H1 (cell line): ENCODE measurements at regions not wholly inside any gene's neighbourhood (a gene's known extent, or its start where the extent isn't known, plus 50 kb on each side); places are given as distances from the start of the nearest gene placed in this dataset.

Experiments
- CTCF ChIA-PET: fragments of 300-600 bp; sonication (Branson Sonifier 250); formaldehyde crosslinking; loops from one replicate; lab custom pipeline; 2021; ENCODE audit not compliant: partially characterized antibody; lab: Charles Lee
- POLR2A ChIA-PET: fragments of 300-600 bp; sonication (Branson Sonifier 250); formaldehyde crosslinking; loops from one replicate; lab custom pipeline; 2021; ENCODE audit warnings: inconsistent platforms; ENCODE audit not compliant: partially characterized antibody; lab: Charles Lee
- DNase-seq, 2 experiments: peaks; one replicate each; pipeline versions ENCODE4 v3.0.0 to v3.0.0-alpha.2; 2010 to 2022; ENCODE audit warnings: low spot score in 2 of 2, low read depth in 1 of 2, mixed read lengths in 1 of 2
- FAIRE-seq: peaks from 2 replicates; lab custom pipeline; 2011; peaks lifted over from hg19 to GRCh38; lab: Jason Lieb, UNC
- H2AFZ ChIP-seq: 2 replicates; pipeline ENCODE4 v1.8.1; 2012; ENCODE audit warnings: low read length, inconsistent platforms
- H2AK5ac ChIP-seq: 2 replicates; pipeline ENCODE4 v1.6.1; 2013; ENCODE audit warnings: low read depth, low read length
- H2BK120ac ChIP-seq: replicated peaks from 2 replicates; pipeline ENCODE3; 2013; ENCODE audit warnings: low read depth, low read length, inconsistent platforms
- H2BK12ac ChIP-seq: 2 replicates; pipeline ENCODE4 v1.6.1; 2013; ENCODE audit warnings: low read depth, low read length
- H2BK15ac ChIP-seq: 2 replicates; pipeline ENCODE4 v1.6.1; 2013; ENCODE audit warnings: low read length
- H2BK20ac ChIP-seq: 2 replicates; pipeline ENCODE4 v1.6.1; 2013; ENCODE audit warnings: low read length
- H2BK5ac ChIP-seq: 2 replicates; pipeline ENCODE4 v1.6.1; 2013; ENCODE audit warnings: low read depth, low read length
- H3K14ac ChIP-seq: 2 replicates; pipeline ENCODE4 v1.6.1; 2013; ENCODE audit warnings: inconsistent platforms; ENCODE audit not compliant: insufficient read length
- H3K18ac ChIP-seq: 2 replicates; pipeline ENCODE4 v1.6.1; 2013; ENCODE audit warnings: low read length; ENCODE audit errors: extremely low read depth
- H3K23ac ChIP-seq: 2 replicates; pipeline ENCODE4 v1.6.1; 2013; ENCODE audit warnings: inconsistent platforms; ENCODE audit not compliant: insufficient read length
- H3K23me2 ChIP-seq: 2 replicates; pipeline ENCODE4 v1.6.1; 2013; ENCODE audit warnings: low read depth, low read length
- H3K27ac ChIP-seq: 2 replicates; pipeline ENCODE4 v1.6.1; 2011; ENCODE audit warnings: low read depth, low read length, inconsistent platforms
- H3K27me3 ChIP-seq, 4 experiments: replicated peaks in 1 of 4; 1 replicate in 1 of 4; 2 replicates in 3 of 4; pipeline versions ENCODE4 v1.6.1 to v1.8.1; 2011 to 2013; ENCODE audit warnings: low read length in 3 of 4, mild to moderate bottlenecking in 3 of 4, inconsistent platforms in 2 of 4, mixed read lengths in 2 of 4, moderate library complexity in 1 of 4; ENCODE audit not compliant: control insufficient read depth in 3 of 4, insufficient read depth in 3 of 4; ENCODE audit errors: extremely low read depth in 1 of 4
- H3K36me3 ChIP-seq, 4 experiments: 2 replicates each; pipeline versions ENCODE4 v1.6.1 to v1.8.1; 2011 to 2013; ENCODE audit warnings: mild to moderate bottlenecking in 4 of 4, low read length in 3 of 4, moderate library complexity in 2 of 4, control low read depth in 1 of 4, inconsistent platforms in 1 of 4; ENCODE audit not compliant: insufficient read depth in 4 of 4, control insufficient read depth in 2 of 4
- H3K4ac ChIP-seq: replicated peaks from 2 replicates; pipeline ENCODE3; 2013; ENCODE audit warnings: low read length, low read depth, mixed read lengths, inconsistent platforms; ENCODE audit not compliant: insufficient read length
- H3K4me1 ChIP-seq, 4 experiments: replicated peaks in 1 of 4; 1 replicate in 1 of 4; 2 replicates in 3 of 4; pipeline versions ENCODE4 v1.6.1 to v1.8.1; 2011 to 2013; ENCODE audit warnings: low read length in 3 of 4, inconsistent platforms in 2 of 4, mixed read lengths in 1 of 4; ENCODE audit not compliant: insufficient read depth in 4 of 4, control insufficient read depth in 3 of 4
- H3K4me2 ChIP-seq, 2 experiments: 2 replicates each; pipeline versions ENCODE4 v1.6.1 to v1.8.1; 2011 to 2013; ENCODE audit warnings: low read depth in 2 of 2, low read length in 2 of 2, control low read depth in 1 of 2, inconsistent platforms in 1 of 2, mild to moderate bottlenecking in 1 of 2; ENCODE audit not compliant: insufficient read depth in 1 of 2
- H3K4me3 ChIP-seq, 4 experiments: fragments of 200-600, 300-600 bp in 1 of 4; sonication (generic), shearing (Covaris generic), sonication (Bioruptor Twin) in 1 of 4; 2 replicates each; pipeline versions ENCODE4 v1.5.1 to v1.8.1; 2011 to 2016; ENCODE audit warnings: low read length in 4 of 4, low read depth in 3 of 4, control low read depth in 2 of 4, inconsistent platforms in 2 of 4, mild to moderate bottlenecking in 2 of 4, mixed read lengths in 1 of 4, moderate library complexity in 1 of 4; ENCODE audit not compliant: insufficient read depth in 2 of 4; ENCODE audit errors: extremely low read depth in 1 of 4
- H3K56ac ChIP-seq: replicated peaks from 2 replicates; pipeline ENCODE3; 2013; ENCODE audit warnings: low read depth, mild to moderate bottlenecking, mixed read lengths, low read length, inconsistent platforms; ENCODE audit not compliant: insufficient read length
- H3K79me1 ChIP-seq: 2 replicates; pipeline ENCODE4 v1.6.1; 2013; ENCODE audit warnings: low read depth, low read length, control low read depth
- H3K79me2 ChIP-seq, 2 experiments: 2 replicates each; pipeline versions ENCODE4 v1.6.1 to v1.8.1; 2012 to 2013; ENCODE audit warnings: low read length in 2 of 2, mild to moderate bottlenecking in 2 of 2, inconsistent platforms in 1 of 2; ENCODE audit not compliant: insufficient read depth in 2 of 2, control insufficient read depth in 1 of 2
- H3K9ac ChIP-seq, 4 experiments: replicated peaks in 1 of 4; 1 replicate in 1 of 4; 2 replicates in 3 of 4; pipeline versions ENCODE4 v1.6.1 to v1.8.1; 2011 to 2013; ENCODE audit warnings: low read depth in 3 of 4, low read length in 3 of 4, control low read depth in 2 of 4, mild to moderate bottlenecking in 2 of 4, moderate library complexity in 2 of 4, inconsistent platforms in 1 of 4; ENCODE audit errors: extremely low read depth in 1 of 4
- H3K9me3 ChIP-seq, 2 experiments: 2 replicates each; pipeline versions ENCODE4 v1.6.1 to v1.8.1; 2012 to 2013; ENCODE audit warnings: mild to moderate bottlenecking in 2 of 2, moderate library complexity in 2 of 2, control low read depth in 1 of 2, inconsistent platforms in 1 of 2, low read depth in 1 of 2, low read length in 1 of 2, mixed read lengths in 1 of 2; ENCODE audit not compliant: insufficient read depth in 2 of 2
- H4K20me1 ChIP-seq, 2 experiments: replicated peaks in 1 of 2; 2 replicates each; pipeline versions ENCODE3 to v1.8.1; 2011 to 2013; ENCODE audit warnings: inconsistent platforms in 2 of 2, low read length in 2 of 2, mild to moderate bottlenecking in 1 of 2; ENCODE audit not compliant: insufficient read depth in 2 of 2, control insufficient read depth in 1 of 2
- H4K5ac ChIP-seq: 2 replicates; pipeline ENCODE4 v1.6.1; 2013; ENCODE audit warnings: low read length, low read depth, mixed read lengths, inconsistent platforms; ENCODE audit not compliant: insufficient read length
- H4K8ac ChIP-seq: 2 replicates; pipeline ENCODE4 v1.8.0; 2013; ENCODE audit warnings: mild to moderate bottlenecking, moderate library complexity, low read length, inconsistent platforms; ENCODE audit not compliant: insufficient read depth; ENCODE audit errors: extremely low read depth
- H4K91ac ChIP-seq: replicated peaks from 2 replicates; pipeline ENCODE3; 2013; ENCODE audit warnings: low read length, mixed read lengths, inconsistent platforms; ENCODE audit not compliant: insufficient read length
- ASH2L ChIP-seq: fragments of 200-600, 300-600 bp; sonication (generic); IDR thresholded peaks from one replicate; pipeline ENCODE4 v1.7.1; 2017; ENCODE audit warnings: low read length
- CBX8 ChIP-seq: fragments of 300-800, 300-1000 bp; sonication (generic); IDR thresholded peaks from 2 replicates; pipeline ENCODE4 v1.7.1; 2016; ENCODE audit warnings: low read depth, low read length, borderline replicate concordance
- JUND ChIP-seq: IDR thresholded peaks from 2 replicates; pipeline ENCODE4 v1.6.1; 2011; ENCODE audit warnings: mild to moderate bottlenecking, improper control_type of control experiment, low read length
- KDM5A ChIP-seq: fragments of 200-600 bp; IDR thresholded peaks from 2 replicates; pipeline ENCODE4 v1.7.1; 2012; ENCODE audit warnings: mild to moderate bottlenecking, low read length, inconsistent platforms, mixed read lengths
- MAX ChIP-seq: IDR thresholded peaks from 2 replicates; pipeline ENCODE4 v1.6.1; 2012; ENCODE audit warnings: inconsistent platforms
- POLR2A ChIP-seq, 2 experiments: IDR thresholded peaks; 1 replicate in 1 of 2; 2 replicates in 1 of 2; pipeline ENCODE4 v1.6.1; 2011; ENCODE audit warnings: low read depth in 2 of 2, low read length in 2 of 2, mild to moderate bottlenecking in 2 of 2; ENCODE audit errors: control extremely low read depth in 1 of 2
- RAD21 ChIP-seq, 2 experiments: IDR thresholded peaks in 1 of 2; conservative IDR thresholded peaks in 1 of 2; 2 replicates each; pipeline ENCODE4 v1.6.1; 2011; ENCODE audit warnings: low read depth in 2 of 2, low read length in 2 of 2, improper control_type of control experiment in 1 of 2, inconsistent platforms in 1 of 2, mild to moderate bottlenecking in 1 of 2, moderate library complexity in 1 of 2
- RFX5 ChIP-seq: IDR thresholded peaks from 2 replicates; pipeline ENCODE4 v1.6.1; 2011; ENCODE audit warnings: low read depth, low read length, improper control_type of control experiment, borderline replicate concordance
- SIX5 ChIP-seq: IDR thresholded peaks from 2 replicates; pipeline ENCODE4 v1.6.1; 2011; ENCODE audit warnings: mild to moderate bottlenecking, low read depth, low read length
- SRF ChIP-seq: IDR thresholded peaks from 2 replicates; pipeline ENCODE4 v1.6.1; 2011; ENCODE audit warnings: mild to moderate bottlenecking, low read depth, low read length, moderate library complexity
- USF2 ChIP-seq: IDR thresholded peaks from 2 replicates; pipeline ENCODE4 v1.6.1; 2011; ENCODE audit warnings: low read length, improper control_type of control experiment
- ZNF274 ChIP-seq: IDR thresholded peaks from 2 replicates; pipeline ENCODE4 v1.7.0; 2012; ENCODE audit warnings: low read length, borderline replicate concordance; ENCODE audit errors: extremely low read depth
- WGBS, 2 experiments: shearing (Covaris generic) in 1 of 2; methylation state at CpG; one replicate each; pipeline versions ENCODE4 v1.1.6 to v1.1.7; 2013 to 2015; ENCODE audit warnings: low lambda C conversion rate in 2 of 2, mixed read lengths in 2 of 2, inconsistent platforms in 1 of 2, low coverage in 1 of 2, missing lambda C conversion rate in 1 of 2; ENCODE audit not compliant: insufficient replicate concordance in 2 of 2, insufficient coverage in 1 of 2, insufficient read length in 1 of 2; ENCODE audit errors: extremely low coverage in 1 of 2, missing lambda C conversion rate in 1 of 2; 5-methylcytosine and 5-hydroxymethylcytosine counted together

- Histone ChIP-seq H3K9ac (no peak overlapping the region), H4K91ac (no peak overlapping the region), H4K20me1 (peaks cover 0 to 1% of the 10 kb centered on the region in 2 experiments), H3K14ac (no peak overlapping the region), H3K4me1 (no peaks in the 10 kb centered on the region), H2AFZ (no peak overlapping the region), H2BK120ac (no peak overlapping the region), H3K36me3 (no peaks in the 10 kb centered on the region), H2BK15ac (no peak overlapping the region), H4K8ac (no peak overlapping the region), H3K23ac (no peak overlapping the region), H3K4me3 (no peak overlapping the region), H3K23me2 (no peaks in the 10 kb centered on the region; the same call in 1 of the 2 replicates), H2BK12ac (no peak overlapping the region), H3K4me2 (no peak overlapping the region), H3K4ac (no peak overlapping the region), H3K27ac (no peak overlapping the region), H2BK5ac (no peak overlapping the region), H3K79me2 (no peaks in the 10 kb centered on the region), H4K5ac (no peak overlapping the region), H2BK20ac (no peak overlapping the region), H3K27me3 (no peaks in the 10 kb centered on the region), H3K18ac (no peak overlapping the region), H2AK5ac (no peak overlapping the region), H3K9me3 (no peaks in the 10 kb centered on the region), H3K79me1 (no peaks in the 10 kb centered on the region), H3K56ac (no peak overlapping the region)
- ChIA-PET POLR2A (no interaction called here), CTCF (interaction anchor here (1.3 to 1.9 kb wide), 6 partner anchors 10 to 414 kb away, joined by 3 to 11 read pairs (median 4); no protein-coding TSS in a partner anchor)
- 85% methylated on average over 14 of the region's 14 CpGs; no CpG with 5 or more reads in 1 of the 2 experiments for WGBS, 2 experiments
- peak in 1 of 2 experiments; percentile 26 for DNase-seq
- no peak for FAIRE-seq
- TF ChIP-seq ZNF274 = no peak
- no peak for TF ChIP-seq SIX5
- no peak for TF ChIP-seq CBX8
- TF ChIP-seq JUND = no peak
- no peak for TF ChIP-seq RFX5
- no peak for TF ChIP-seq MAX
- TF ChIP-seq ASH2L = no peak
- no peak for TF ChIP-seq POLR2A (IDR thresholded peaks at IDR 0.05; ENCODE audit: control extremely low read depth in 1 of 2, low read depth in 2 of 2, low read length in 2 of 2)
- TF ChIP-seq USF2 = no peak
- no peak for TF ChIP-seq SRF
- TF ChIP-seq RAD21 (IDR thresholded peaks at IDR 0.05 in 1 of 2, conservative IDR thresholded peaks at IDR 0.05 in 1 of 2; ENCODE audit: low read depth in 2 of 2, low read length in 2 of 2) = no peak
- TF ChIP-seq KDM5A = no peak
Observed at GRCh38 chr1:29754573-29755375, 518.5 kb downstream of the PTPRU start.
